HEK293T (cell line): ENCODE measurements at regions not wholly inside any gene's neighbourhood (a gene's known extent, or its start where the extent isn't known, plus 50 kb on each side); places are given as distances from the start of the nearest gene placed in this dataset.

Source experiments
- BHLHE40 ChIP-seq: fragments of 450-650 bp; IDR thresholded peaks from 2 replicates; pipeline ENCODE4 v1.6.1; 2016; ENCODE audit warnings: mild to moderate bottlenecking, moderate library complexity, borderline replicate concordance
- CTBP1 ChIP-seq: fragments of 450-650 bp; IDR thresholded peaks from 2 replicates; pipeline ENCODE4 v1.6.1; 2016; ENCODE audit warnings: borderline replicate concordance
- PKNOX1 ChIP-seq: fragments of 450-650 bp; IDR thresholded peaks from 2 replicates; pipeline ENCODE4 v1.6.1; 2016
- SP1 ChIP-seq: fragments of 450-650 bp; IDR thresholded peaks from 2 replicates; pipeline ENCODE4 v1.6.1; 2017

GRCh38 chr5:171624396-171624795 is 161.2 kb upstream of the SMIM23 start:
- TF ChIP-seq SP1 (no peak), BHLHE40 (no peak), PKNOX1 (no peak), CTBP1 (no peak)
